ENCODE measurements at regions not wholly inside any gene's neighbourhood (a gene's known extent, or its start where the extent isn't known, plus 50 kb on each side); places are given as distances from the start of the nearest gene placed in this dataset.

GRCh38 chr6:153957394-153957793 lies 81.6 kb upstream of the OPRM1 start:
- H3K79me2 ChIP-seq (replicated peaks; ENCODE audit: insufficient read depth, low read length), result no peaks in the 10 kb centered on the region
- no peak overlapping the region for H2AFZ ChIP-seq (ENCODE audit: low read depth, low read length)
- no peaks in the 10 kb centered on the region for H3K27me3 ChIP-seq (ENCODE audit: insufficient read depth, low read depth, low read length)
- H3K9me2 ChIP-seq (ENCODE audit: insufficient read depth, low read length), result no peaks in the 10 kb centered on the region
- H3K27ac ChIP-seq (ENCODE audit: low read length), result no peak overlapping the region
- H3K9me3 ChIP-seq (ENCODE audit: low read length), result no peaks in the 10 kb centered on the region
- no peaks in the 10 kb centered on the region for H4K20me1 ChIP-seq (ENCODE audit: insufficient read depth)
- no peak overlapping the region for H3K4me2 ChIP-seq (ENCODE audit: low read length)
- H3K36me3 ChIP-seq (ENCODE audit: insufficient read depth, low read length), result no peaks in the 10 kb centered on the region
- H3F3A ChIP-seq (ENCODE audit: insufficient read depth, low read length, poor library complexity, severe bottlenecking), result no peaks in the 10 kb centered on the region
- no peak overlapping the region for H3K9ac ChIP-seq (ENCODE audit: low read length)
- no peak for TF ChIP-seq SMC3 (conservative IDR thresholded peaks at IDR 0.05; ENCODE audit: poor library complexity)
- TF ChIP-seq MXI1 (conservative IDR thresholded peaks at IDR 0.05; ENCODE audit: poor library complexity, severe bottlenecking), result no peak
- TF ChIP-seq, protein P1, sequence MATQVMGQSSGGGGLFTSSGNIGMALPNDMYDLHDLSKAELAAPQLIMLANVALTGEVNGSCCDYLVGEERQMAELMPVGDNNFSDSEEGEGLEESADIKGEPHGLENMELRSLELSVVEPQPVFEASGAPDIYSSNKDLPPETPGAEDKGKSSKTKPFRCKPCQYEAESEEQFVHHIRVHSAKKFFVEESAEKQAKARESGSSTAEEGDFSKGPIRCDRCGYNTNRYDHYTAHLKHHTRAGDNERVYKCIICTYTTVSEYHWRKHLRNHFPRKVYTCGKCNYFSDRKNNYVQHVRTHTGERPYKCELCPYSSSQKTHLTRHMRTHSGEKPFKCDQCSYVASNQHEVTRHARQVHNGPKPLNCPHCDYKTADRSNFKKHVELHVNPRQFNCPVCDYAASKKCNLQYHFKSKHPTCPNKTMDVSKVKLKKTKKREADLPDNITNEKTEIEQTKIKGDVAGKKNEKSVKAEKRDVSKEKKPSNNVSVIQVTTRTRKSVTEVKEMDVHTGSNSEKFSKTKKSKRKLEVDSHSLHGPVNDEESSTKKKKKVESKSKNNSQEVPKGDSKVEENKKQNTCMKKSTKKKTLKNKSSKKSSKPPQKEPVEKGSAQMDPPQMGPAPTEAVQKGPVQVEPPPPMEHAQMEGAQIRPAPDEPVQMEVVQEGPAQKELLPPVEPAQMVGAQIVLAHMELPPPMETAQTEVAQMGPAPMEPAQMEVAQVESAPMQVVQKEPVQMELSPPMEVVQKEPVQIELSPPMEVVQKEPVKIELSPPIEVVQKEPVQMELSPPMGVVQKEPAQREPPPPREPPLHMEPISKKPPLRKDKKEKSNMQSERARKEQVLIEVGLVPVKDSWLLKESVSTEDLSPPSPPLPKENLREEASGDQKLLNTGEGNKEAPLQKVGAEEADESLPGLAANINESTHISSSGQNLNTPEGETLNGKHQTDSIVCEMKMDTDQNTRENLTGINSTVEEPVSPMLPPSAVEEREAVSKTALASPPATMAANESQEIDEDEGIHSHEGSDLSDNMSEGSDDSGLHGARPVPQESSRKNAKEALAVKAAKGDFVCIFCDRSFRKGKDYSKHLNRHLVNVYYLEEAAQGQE (IDR thresholded peaks at IDR 0.05; ENCODE audit: borderline replicate concordance), result no peak
- no peak for TF ChIP-seq POLR2AphosphoS5 (IDR thresholded peaks at IDR 0.05)
- TF ChIP-seq, protein P2, sequence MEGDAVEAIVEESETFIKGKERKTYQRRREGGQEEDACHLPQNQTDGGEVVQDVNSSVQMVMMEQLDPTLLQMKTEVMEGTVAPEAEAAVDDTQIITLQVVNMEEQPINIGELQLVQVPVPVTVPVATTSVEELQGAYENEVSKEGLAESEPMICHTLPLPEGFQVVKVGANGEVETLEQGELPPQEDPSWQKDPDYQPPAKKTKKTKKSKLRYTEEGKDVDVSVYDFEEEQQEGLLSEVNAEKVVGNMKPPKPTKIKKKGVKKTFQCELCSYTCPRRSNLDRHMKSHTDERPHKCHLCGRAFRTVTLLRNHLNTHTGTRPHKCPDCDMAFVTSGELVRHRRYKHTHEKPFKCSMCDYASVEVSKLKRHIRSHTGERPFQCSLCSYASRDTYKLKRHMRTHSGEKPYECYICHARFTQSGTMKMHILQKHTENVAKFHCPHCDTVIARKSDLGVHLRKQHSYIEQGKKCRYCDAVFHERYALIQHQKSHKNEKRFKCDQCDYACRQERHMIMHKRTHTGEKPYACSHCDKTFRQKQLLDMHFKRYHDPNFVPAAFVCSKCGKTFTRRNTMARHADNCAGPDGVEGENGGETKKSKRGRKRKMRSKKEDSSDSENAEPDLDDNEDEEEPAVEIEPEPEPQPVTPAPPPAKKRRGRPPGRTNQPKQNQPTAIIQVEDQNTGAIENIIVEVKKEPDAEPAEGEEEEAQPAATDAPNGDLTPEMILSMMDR (IDR thresholded peaks at IDR 0.05; ENCODE audit: poor library complexity, severe bottlenecking), result no peak
- TF ChIP-seq EP300 (conservative IDR thresholded peaks at IDR 0.05; ENCODE audit: poor library complexity, severe bottlenecking), result no peak
- H3K4me3 ChIP-seq (ENCODE audit: low read length), result no peak overlapping the region

DNA sequence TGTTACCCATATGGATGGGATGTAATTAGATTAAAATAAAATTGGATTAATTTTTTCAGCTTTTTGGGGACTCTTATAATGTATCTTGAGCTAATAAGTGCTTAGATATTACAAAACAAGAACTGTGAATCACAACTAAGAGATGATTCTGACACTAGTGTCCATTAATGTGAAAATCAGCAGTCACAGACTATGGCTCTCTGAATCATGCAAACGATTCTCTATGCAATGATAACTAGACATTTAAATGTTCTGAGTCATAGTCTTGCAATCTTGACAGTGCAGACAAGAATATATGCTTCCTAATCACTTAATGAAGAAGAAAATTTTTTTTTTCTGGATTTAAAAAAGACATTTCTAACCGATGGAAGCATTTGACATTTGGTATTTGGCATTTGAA lies 82.2 kb upstream of the OPRM1 start:
- Histone ChIP-seq H3K9me3 (ENCODE audit: low read length) (no peaks in the 10 kb centered on the region), H4K20me1 (ENCODE audit: insufficient read depth) (no peaks in the 10 kb centered on the region), H3K4me3 (ENCODE audit: low read length) (no peak overlapping the region), H3K27me3 (ENCODE audit: insufficient read depth, low read depth, low read length) (no peaks in the 10 kb centered on the region), H3K9me2 (ENCODE audit: insufficient read depth, low read length) (no peaks in the 10 kb centered on the region), H2AFZ (ENCODE audit: low read depth, low read length) (no peak overlapping the region), H3K9ac (ENCODE audit: low read length) (no peak overlapping the region), H3K79me2 (replicated peaks; ENCODE audit: insufficient read depth, low read length) (no peaks in the 10 kb centered on the region), H3K27ac (ENCODE audit: low read length) (no peak overlapping the region), H3F3A (ENCODE audit: insufficient read depth, low read length, poor library complexity, severe bottlenecking) (no peaks in the 10 kb centered on the region), H3K4me2 (ENCODE audit: low read length) (no peak overlapping the region), H3K36me3 (ENCODE audit: insufficient read depth, low read length) (no peaks in the 10 kb centered on the region)
- TF ChIP-seq RAD21 (conservative IDR thresholded peaks at IDR 0.05), result no peak
- TF ChIP-seq POLR2AphosphoS5 (IDR thresholded peaks at IDR 0.05), result no peak
- TF ChIP-seq, protein P2 (IDR thresholded peaks at IDR 0.05; ENCODE audit: poor library complexity, severe bottlenecking), result no peak
- no peak for TF ChIP-seq TAF1 (IDR thresholded peaks at IDR 0.05; ENCODE audit: low read depth)
- no peak for TF ChIP-seq EZH2 (IDR thresholded peaks at IDR 0.05; ENCODE audit: borderline replicate concordance, insufficient read depth, low read length, poor library complexity, severe bottlenecking)
- TF ChIP-seq, protein P1 (IDR thresholded peaks at IDR 0.05; ENCODE audit: borderline replicate concordance), result no peak
- TF ChIP-seq SMC3 (conservative IDR thresholded peaks at IDR 0.05; ENCODE audit: poor library complexity), result no peak
- TF ChIP-seq MXI1 (conservative IDR thresholded peaks at IDR 0.05; ENCODE audit: poor library complexity, severe bottlenecking), result no peak
- no peak for TF ChIP-seq EP300 (conservative IDR thresholded peaks at IDR 0.05; ENCODE audit: poor library complexity, severe bottlenecking)

All from neural cell (in vitro differentiated cells).